GM06990 (cell line): ENCODE measurements at regions not wholly inside any gene's neighbourhood (a gene's known extent, or its start where the extent isn't known, plus 50 kb on each side); places are given as distances from the start of the nearest gene placed in this dataset.

Source experiments
- DNase-seq: peaks from one replicate; pipeline ENCODE4 v3.0.0-alpha.2; 2011; ENCODE audit not compliant: insufficient read length; ENCODE audit errors: extremely low read depth
- H3K27me3 ChIP-seq: replicated peaks from 2 replicates; pipeline ENCODE4 v1.6.0; 2011; ENCODE audit warnings: low read length; ENCODE audit not compliant: control insufficient read depth, insufficient read depth
- H3K36me3 ChIP-seq: 2 replicates; pipeline ENCODE4 v1.5.1; 2011; ENCODE audit warnings: low read length; ENCODE audit not compliant: control insufficient read depth, insufficient read depth
- H3K4me3 ChIP-seq: replicated peaks from 2 replicates; pipeline ENCODE4 v1.5.1; 2011; ENCODE audit warnings: low read depth, mild to moderate bottlenecking, control low read depth, low read length
- TF ChIP-seq, protein P1 (sequence below): IDR thresholded peaks from 2 replicates; pipeline ENCODE4 v1.5.1; 2011; ENCODE audit warnings: low read length, control low read depth, mild to moderate bottlenecking, inconsistent platforms; ENCODE audit not compliant: insufficient read depth, poor library complexity, severe bottlenecking

DNA sequence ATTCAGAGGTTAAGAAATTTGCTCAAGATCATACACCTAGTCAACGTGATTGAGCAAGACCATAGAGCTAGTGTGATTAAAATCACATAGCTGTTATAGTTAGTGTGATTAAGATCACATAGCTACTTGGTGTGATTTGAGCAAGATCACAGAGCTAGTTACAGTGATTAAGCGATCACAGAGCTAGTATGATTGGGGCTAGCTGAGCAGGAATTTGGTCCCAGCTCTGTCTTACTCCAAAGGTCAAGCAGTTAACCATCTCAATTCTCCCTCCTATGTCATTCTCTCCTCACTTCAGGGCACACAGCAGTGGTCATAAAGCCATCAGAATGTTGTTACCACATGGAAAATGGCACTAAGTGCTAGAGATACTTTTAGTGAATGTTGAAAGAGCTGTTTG is 158.2 kb downstream of the SPTSSA start:
- TF ChIP-seq, protein P1, sequence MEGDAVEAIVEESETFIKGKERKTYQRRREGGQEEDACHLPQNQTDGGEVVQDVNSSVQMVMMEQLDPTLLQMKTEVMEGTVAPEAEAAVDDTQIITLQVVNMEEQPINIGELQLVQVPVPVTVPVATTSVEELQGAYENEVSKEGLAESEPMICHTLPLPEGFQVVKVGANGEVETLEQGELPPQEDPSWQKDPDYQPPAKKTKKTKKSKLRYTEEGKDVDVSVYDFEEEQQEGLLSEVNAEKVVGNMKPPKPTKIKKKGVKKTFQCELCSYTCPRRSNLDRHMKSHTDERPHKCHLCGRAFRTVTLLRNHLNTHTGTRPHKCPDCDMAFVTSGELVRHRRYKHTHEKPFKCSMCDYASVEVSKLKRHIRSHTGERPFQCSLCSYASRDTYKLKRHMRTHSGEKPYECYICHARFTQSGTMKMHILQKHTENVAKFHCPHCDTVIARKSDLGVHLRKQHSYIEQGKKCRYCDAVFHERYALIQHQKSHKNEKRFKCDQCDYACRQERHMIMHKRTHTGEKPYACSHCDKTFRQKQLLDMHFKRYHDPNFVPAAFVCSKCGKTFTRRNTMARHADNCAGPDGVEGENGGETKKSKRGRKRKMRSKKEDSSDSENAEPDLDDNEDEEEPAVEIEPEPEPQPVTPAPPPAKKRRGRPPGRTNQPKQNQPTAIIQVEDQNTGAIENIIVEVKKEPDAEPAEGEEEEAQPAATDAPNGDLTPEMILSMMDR = no peak
- no peak overlapping the region for H3K4me3 ChIP-seq
- no peaks in the 10 kb centered on the region for H3K36me3 ChIP-seq
- no peak for DNase-seq
- H3K27me3 ChIP-seq = no peaks in the 10 kb centered on the region

DNA sequence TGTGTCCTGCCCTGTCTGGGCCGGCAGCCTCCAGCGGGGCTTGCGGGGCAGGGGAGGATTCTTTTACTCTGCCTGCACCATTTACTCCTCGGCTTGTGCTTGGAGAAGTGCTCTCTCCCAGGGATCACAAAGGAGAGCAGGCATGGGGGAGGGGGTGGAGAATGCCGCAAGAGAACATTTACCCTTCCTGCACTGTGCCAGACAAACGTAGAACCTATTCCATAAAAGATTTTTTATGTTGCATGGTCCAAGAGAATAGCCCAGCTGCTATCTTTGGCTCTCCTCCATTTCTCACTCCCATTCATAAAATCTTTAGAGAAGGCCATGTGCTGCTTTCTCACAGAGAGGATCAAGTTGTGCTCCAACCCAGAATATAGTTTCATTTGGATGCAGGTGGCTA is 159.4 kb downstream of the SPTSSA start:
- Histone ChIP-seq H3K36me3 (no peaks in the 10 kb centered on the region), H3K27me3 (no peaks in the 10 kb centered on the region), H3K4me3 (no peak overlapping the region)
- no peak for DNase-seq
- TF ChIP-seq, protein P1 = no peak

DNA sequence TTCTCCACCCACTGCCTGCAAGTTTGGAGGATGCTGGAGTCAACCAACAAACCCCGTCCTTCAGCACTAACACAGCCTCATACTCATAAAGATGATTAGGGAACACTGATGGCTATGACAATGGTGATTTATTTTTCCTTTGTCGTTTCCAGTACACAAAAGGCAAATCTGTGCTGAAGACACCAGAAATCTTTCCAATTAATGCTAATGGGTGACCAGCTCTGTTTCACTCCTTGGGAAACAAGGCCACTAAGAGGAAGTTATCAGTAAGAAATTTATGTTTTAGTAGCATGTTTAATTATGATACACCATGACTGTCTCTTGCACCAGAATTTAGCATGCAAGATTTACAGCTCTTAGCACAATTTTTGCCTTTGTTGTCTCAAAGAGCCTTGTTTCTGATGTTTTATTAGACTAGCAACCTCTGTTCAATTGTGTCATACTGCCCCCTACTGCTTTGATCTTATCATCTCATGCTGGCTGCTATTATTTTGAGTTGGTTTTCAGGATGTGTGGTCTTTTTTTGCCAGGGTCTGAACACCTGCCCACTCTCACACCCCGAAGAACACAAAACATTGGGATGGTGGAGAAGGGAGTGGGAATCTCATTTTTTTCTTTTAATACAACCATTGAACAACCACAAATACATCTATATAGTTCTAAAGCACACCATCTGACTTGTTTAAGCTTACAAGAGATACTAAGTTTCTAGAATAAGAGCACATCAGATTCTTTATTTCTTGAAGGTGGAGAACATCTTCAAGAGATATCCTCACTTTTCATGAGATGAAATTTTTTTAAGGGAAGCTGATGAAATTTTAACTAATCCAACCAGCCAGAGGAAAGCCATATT is 160.9 kb downstream of the SPTSSA start:
- no peaks in the 10 kb centered on the region for H3K36me3 ChIP-seq
- no peak for DNase-seq

DNA sequence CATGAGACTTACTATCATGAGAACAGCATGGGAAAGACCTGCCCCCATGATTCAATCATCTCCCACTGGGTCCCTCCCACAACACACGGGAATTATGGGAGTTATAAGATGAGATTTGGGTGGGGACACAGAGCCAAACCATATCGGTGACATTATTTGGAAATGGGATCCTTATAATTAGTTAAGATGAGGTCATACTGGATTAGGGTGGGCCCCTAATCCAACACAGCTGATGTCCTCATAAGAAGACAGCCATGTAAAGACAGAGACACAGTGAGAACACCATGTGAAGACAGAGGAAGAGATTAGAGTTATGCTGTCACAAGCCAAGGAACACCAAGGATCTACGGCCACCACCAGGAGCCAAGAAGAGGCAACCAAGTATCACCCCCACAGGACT is 161.7 kb downstream of the SPTSSA start:
- TF ChIP-seq, protein P1 = no peak
- Histone ChIP-seq H3K27me3 (no peaks in the 10 kb centered on the region), H3K4me3 (no peak overlapping the region), H3K36me3 (no peaks in the 10 kb centered on the region)
- DNase-seq = no peak

More for the DNA sequence above, 160.9 kb downstream of the SPTSSA start:
- no peaks in the 10 kb centered on the region for H3K27me3 ChIP-seq
- no peak overlapping the region for H3K4me3 ChIP-seq
- TF ChIP-seq, protein P1 = peak; percentile 48

DNA sequence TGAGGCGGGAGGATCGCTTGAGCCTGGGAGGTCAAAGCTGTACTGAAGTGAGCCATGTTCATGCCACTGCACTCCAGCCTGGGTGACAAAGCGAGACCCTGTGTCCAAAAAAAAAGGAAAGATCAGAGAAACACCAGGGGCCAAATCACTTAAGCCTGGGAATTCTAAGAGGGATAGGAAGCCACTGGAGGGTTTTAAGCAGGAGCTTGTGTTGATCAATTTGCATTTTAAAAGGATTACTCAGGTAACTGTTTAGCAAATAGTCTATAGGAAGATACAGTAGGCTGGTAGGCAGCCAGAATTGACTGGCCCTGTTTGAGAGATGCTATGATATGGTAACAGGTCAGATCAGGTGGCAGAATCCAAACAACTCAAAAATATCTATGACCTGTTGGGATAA is 162.7 kb downstream of the SPTSSA start:
- Histone ChIP-seq H3K36me3 (no peaks in the 10 kb centered on the region), H3K27me3 (no peaks in the 10 kb centered on the region), H3K4me3 (no peak overlapping the region)
- TF ChIP-seq, protein P1 = no peak
- DNase-seq = no peak
